Osteocyte (in vitro differentiated cells): ENCODE measurements at regions not wholly inside any gene's neighbourhood (a gene's known extent, or its start where the extent isn't known, plus 50 kb on each side); places are given as distances from the start of the nearest gene placed in this dataset.

ENCODE experiments used
- DNase-seq: peaks from one replicate; pipeline ENCODE4 v3.0.0; 2021; ENCODE audit warnings: mixed read lengths; ENCODE audit not compliant: unreplicated experiment; ENCODE audit errors: extremely low spot score
- H3K27ac Mint-ChIP-seq: one replicate; pipeline ENCODE4 v1.8.0; 2021; ENCODE audit warnings: mild to moderate bottlenecking, mixed read lengths; ENCODE audit not compliant: unreplicated experiment
- H3K27me3 Mint-ChIP-seq: one replicate; pipeline ENCODE4 v1.8.0; 2021; ENCODE audit warnings: mixed read lengths; ENCODE audit not compliant: unreplicated experiment
- H3K36me3 Mint-ChIP-seq: one replicate; pipeline ENCODE4 v1.8.0; 2021; ENCODE audit warnings: mixed read lengths; ENCODE audit not compliant: unreplicated experiment
- H3K4me1 Mint-ChIP-seq: one replicate; pipeline ENCODE4 v1.8.0; 2021; ENCODE audit warnings: mixed read lengths; ENCODE audit not compliant: unreplicated experiment
- H3K4me3 Mint-ChIP-seq: one replicate; pipeline ENCODE4 v1.8.0; 2021; ENCODE audit warnings: mild to moderate bottlenecking, moderate library complexity, mixed read lengths; ENCODE audit not compliant: unreplicated experiment
- H3K9me3 Mint-ChIP-seq: one replicate; pipeline ENCODE4 v1.8.0; 2021; ENCODE audit warnings: mixed read lengths; ENCODE audit not compliant: unreplicated experiment
- TF ChIP-seq, protein P1 (sequence below): fragments of 200-600 bp; sonication (generic); IDR thresholded peaks from 2 replicates; pipeline ENCODE4 v1.5.0; 2021; ENCODE audit warnings: antibody characterized with exemption, mild to moderate bottlenecking, moderate library complexity

DNA sequence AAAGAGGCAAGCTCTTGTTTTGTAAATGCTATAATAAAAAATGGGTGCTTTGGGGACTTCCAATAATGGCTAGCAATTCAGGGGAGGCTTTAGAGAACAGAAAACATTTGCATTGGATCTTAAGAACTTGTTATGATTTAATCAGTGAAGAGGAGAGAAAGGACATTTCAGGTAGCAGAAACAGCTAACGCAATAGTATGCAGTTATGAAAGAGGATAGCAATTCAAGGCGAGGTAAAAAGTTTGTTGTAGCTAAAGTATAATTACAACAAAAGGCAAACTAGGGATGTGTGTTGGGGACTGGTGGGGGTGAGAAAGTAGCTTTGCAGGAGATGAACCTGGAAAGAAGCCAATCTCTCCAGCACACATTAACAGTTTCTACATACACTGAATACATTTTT lies 558.7 kb upstream of the SEMA6D start:
- H3K4me3 Mint-ChIP-seq = no peak overlapping the region
- no peak for DNase-seq
- H3K36me3 Mint-ChIP-seq = no peaks in the 10 kb centered on the region
- no peaks in the 10 kb centered on the region for H3K4me1 Mint-ChIP-seq
- H3K27me3 Mint-ChIP-seq = no peaks in the 10 kb centered on the region
- TF ChIP-seq, protein P1, sequence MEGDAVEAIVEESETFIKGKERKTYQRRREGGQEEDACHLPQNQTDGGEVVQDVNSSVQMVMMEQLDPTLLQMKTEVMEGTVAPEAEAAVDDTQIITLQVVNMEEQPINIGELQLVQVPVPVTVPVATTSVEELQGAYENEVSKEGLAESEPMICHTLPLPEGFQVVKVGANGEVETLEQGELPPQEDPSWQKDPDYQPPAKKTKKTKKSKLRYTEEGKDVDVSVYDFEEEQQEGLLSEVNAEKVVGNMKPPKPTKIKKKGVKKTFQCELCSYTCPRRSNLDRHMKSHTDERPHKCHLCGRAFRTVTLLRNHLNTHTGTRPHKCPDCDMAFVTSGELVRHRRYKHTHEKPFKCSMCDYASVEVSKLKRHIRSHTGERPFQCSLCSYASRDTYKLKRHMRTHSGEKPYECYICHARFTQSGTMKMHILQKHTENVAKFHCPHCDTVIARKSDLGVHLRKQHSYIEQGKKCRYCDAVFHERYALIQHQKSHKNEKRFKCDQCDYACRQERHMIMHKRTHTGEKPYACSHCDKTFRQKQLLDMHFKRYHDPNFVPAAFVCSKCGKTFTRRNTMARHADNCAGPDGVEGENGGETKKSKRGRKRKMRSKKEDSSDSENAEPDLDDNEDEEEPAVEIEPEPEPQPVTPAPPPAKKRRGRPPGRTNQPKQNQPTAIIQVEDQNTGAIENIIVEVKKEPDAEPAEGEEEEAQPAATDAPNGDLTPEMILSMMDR = no peak
- H3K9me3 Mint-ChIP-seq = peaks cover 7% of the 10 kb centered on the region
- H3K27ac Mint-ChIP-seq = no peak overlapping the region

DNA sequence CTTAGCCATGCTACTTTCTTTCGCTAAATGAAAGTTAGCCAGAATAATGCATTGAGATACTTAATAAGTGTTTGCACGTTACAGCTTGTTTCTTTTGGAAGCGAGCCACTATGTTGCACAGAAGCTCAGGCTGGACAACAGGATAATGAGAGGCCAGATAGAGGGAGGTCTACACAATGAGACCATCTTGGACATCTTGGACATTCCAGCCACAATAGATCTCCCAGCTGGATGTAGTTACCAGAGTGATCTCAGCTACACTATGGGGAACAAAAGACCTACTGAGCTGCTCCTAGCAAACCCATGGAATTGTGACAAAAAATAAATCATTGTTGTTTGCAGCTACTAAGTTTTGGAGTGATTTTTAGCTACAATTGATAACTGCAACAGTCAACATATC lies 540.1 kb upstream of the SEMA6D start:
- Mint-ChIP-seq H3K27ac (no peak overlapping the region), H3K27me3 (peaks cover 10% of the 10 kb centered on the region), H3K36me3 (no peaks in the 10 kb centered on the region), H3K4me1 (no peaks in the 10 kb centered on the region), H3K4me3 (no peak overlapping the region), H3K9me3 (no peaks in the 10 kb centered on the region)
- TF ChIP-seq, protein P1 = no peak
- DNase-seq = no peak

DNA sequence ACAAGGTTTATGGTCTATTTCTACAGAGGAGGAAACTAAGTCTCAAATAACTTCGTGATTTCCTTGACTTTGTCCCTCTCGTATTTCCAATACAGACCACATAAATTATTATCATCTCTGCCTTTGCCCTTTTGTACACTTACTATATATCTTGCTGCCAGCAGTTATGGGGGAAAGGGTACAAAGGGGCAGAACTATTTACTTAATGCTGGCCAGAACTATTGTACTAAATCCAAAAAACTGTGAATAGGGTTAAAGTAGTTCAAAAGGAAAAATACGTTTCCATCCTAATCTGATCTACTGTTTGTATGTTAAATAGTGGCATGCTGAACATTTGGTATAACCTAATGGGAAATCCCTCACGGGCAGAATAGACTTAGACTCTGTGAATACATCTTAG lies 537.3 kb upstream of the SEMA6D start:
- peaks cover 36% of the 10 kb centered on the region for H3K27me3 Mint-ChIP-seq
- TF ChIP-seq, protein P1 = no peak
- H3K4me3 Mint-ChIP-seq = no peak overlapping the region
- no peak overlapping the region for H3K27ac Mint-ChIP-seq
- DNase-seq = no peak
- no peaks in the 10 kb centered on the region for H3K9me3 Mint-ChIP-seq
- peaks cover 9% of the 10 kb centered on the region for H3K4me1 Mint-ChIP-seq
- no peaks in the 10 kb centered on the region for H3K36me3 Mint-ChIP-seq

DNA sequence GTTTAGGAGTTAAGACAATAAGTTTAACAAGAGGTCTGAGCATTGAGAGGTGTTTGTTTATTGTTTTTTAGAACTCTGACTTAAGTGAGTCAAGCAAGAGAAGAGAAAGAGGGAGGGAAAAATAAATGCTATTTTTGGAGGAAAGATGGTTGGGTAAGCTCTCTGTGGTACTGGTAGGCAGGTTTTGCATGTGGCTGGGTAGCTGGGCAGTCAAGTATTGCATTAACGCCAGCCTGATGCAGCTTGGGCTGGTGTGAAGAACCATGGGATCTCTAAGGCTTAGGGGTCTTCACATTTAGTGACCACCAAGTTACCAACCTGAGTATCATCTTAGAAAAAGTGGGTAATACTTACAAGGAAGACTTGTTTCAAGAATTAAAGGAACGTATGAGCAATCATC lies 534.5 kb upstream of the SEMA6D start:
- no peak overlapping the region for H3K4me3 Mint-ChIP-seq
- TF ChIP-seq, protein P1 = no peak
- peaks cover 56% of the 10 kb centered on the region for H3K27me3 Mint-ChIP-seq
- no peak overlapping the region for H3K27ac Mint-ChIP-seq
- H3K4me1 Mint-ChIP-seq = peaks cover 12% of the 10 kb centered on the region
- no peak for DNase-seq
- H3K9me3 Mint-ChIP-seq = no peaks in the 10 kb centered on the region
- no peaks in the 10 kb centered on the region for H3K36me3 Mint-ChIP-seq

DNA sequence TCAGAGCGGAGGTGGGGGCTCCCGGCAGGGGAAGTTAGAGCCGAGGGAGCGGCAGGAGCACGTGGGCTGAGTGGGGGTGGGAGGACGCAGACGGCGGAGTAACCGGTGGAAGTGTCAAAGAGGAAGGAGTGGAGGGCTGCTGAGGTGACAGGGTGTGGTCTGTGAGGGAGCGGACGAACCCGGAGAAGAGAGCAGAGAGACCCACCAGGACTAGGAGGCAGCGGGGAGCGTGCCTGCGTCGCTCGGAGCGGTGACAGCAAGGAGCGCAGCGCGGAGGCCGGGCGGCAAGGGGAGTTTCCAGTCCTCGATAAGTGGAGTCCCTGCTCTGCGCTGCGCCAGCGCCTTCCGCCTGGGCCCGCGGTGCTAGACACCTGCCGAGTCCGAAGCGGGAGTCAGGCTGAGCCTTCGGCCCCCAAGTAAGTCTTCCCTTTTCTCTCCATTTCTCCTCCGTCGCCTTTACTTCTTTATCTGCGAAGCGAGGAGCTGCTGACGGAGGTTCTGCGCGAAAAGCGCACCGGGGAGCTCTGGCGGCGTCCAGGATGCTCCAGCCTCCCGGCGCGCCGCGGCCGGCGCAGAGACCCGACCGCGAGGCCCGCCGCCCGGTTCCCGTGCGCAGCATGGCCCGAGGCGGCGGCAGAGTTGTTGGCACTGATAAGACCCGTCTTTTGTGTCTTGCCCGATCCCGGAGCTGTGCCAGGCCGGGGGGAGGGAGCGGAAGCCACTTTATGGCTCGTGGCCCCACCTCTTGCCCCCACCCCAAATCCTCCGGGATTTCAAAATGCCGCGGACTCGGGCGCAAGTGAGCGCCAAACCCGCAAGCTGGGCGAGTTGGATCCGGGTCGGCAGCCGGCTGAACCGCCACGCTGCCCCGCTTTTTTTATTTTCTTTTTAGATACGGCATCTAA lies 533.0 kb upstream of the SEMA6D start:
- H3K4me3 Mint-ChIP-seq = peak overlapping the region; percentile 75
- peaks cover 12% of the 10 kb centered on the region for H3K4me1 Mint-ChIP-seq
- H3K27me3 Mint-ChIP-seq = peaks cover 65% of the 10 kb centered on the region
- no peak overlapping the region for H3K27ac Mint-ChIP-seq
- no peak for DNase-seq
- no peaks in the 10 kb centered on the region for H3K9me3 Mint-ChIP-seq
- H3K36me3 Mint-ChIP-seq = no peaks in the 10 kb centered on the region
- TF ChIP-seq, protein P1 = no peak
